Ovary (tissue), 7 donors: ENCODE measurements at regions not wholly inside any gene's neighbourhood (a gene's known extent, or its start where the extent isn't known, plus 50 kb on each side); places are given as distances from the start of the nearest gene placed in this dataset.

Experiments
- DNase-seq, 5 donors: peaks; one replicate each; pipeline ENCODE4 v3.0.0-alpha.2; 2019 to 2020
- H3K27ac ChIP-seq, 2 donors: fragments of 200-600 bp; one replicate each; pipeline versions ENCODE4 v1.5.1 to v1.8.0; 2019 to 2022
- H3K27me3 ChIP-seq: fragments of 200-600 bp; one replicate; pipeline ENCODE4 v1.8.0; 2022
- H3K36me3 ChIP-seq: fragments of 200-600 bp; sonication (generic); one replicate; pipeline ENCODE4 v1.5.1; 2019
- H3K4me1 ChIP-seq: one replicate; pipeline ENCODE4 v1.8.1; 2013; ENCODE audit warnings: mild to moderate bottlenecking, moderate library complexity; ENCODE audit not compliant: insufficient read depth
- H3K4me3 ChIP-seq: fragments of 200-600 bp; sonication (generic); one replicate; pipeline ENCODE4 v1.5.1; 2017
- H3K9me3 ChIP-seq, 2 donors: fragments of 200-600 bp in 1 of 2; sonication (generic) in 1 of 2; one replicate each; pipeline versions ENCODE4 v1.5.1 to v1.8.1; 2013 to 2019; ENCODE audit warnings: mild to moderate bottlenecking in 1 of 2, moderate library complexity in 1 of 2
- EP300 ChIP-seq: sonication (generic); formaldehyde crosslinking; IDR thresholded peaks from one replicate; pipeline ENCODE4 v1.6.1; 2017; ENCODE audit warnings: antibody characterized with exemption
- POLR2A ChIP-seq: fragments of 450-650 bp; IDR thresholded peaks from one replicate; pipeline ENCODE4 v1.6.1; 2017; ENCODE audit warnings: antibody characterized with exemption, mild to moderate bottlenecking, moderate library complexity
- WGBS, 3 donors: extraction: QIAGEN DNeasy Blood & Tissue Kit in 1 of 3; methylation state at CpG; one replicate each; pipeline versions ENCODE4 v1.1.5 to v1.1.7; 2013 to 2017; 5-methylcytosine and 5-hydroxymethylcytosine counted together
- intact Hi-C, 4 donors: fragments of 100-400 bp; cut with DNase I; formaldehyde crosslinking; loops; one replicate each; pipeline versions ENCODE4 v1.11.0 to v1.15.1; 2022 to 2023
- TF ChIP-seq, protein P1 (sequence below), 3 donors: fragments of 450-650 bp in 2 of 3; fragments of 200-600 bp in 1 of 3; IDR thresholded peaks; one replicate each; pipeline versions ENCODE4 v1.5.1 to v1.8.0; 2016 to 2022; ENCODE audit warnings: antibody characterized with exemption in 3 of 3, mild to moderate bottlenecking in 1 of 3
- donor health status: DM: no; HTN: no; CAD: no; lungs with moderate emphysema.
- donor health status: DM: no; HTN: no; CAD: no.
- donor health status: Bipolar disorder and iron deficiency.
- donor health status: DM: no; HTN: no; CAD: no.
- donor health status: DM: yes; HTN: yes; CAD: no.

- H3K4me3 ChIP-seq: no peak overlapping the region
- H3K27ac ChIP-seq: peak overlapping the region in 1 of 2 donors; percentile 36
- intact Hi-C loops: loop anchor here in 1 of 4 donors (10.0 kb wide), 1 partner anchor 696 kb away; the partner anchor contains the start of gene CITED2
- WGBS, 3 donors: 3 to 11% (median 9%) methylated on average over 3 of the region's 3 CpGs
- no peak for TF ChIP-seq EP300
- H3K36me3 ChIP-seq: no peaks in the 10 kb centered on the region
- H3K4me1 ChIP-seq: peaks cover 8% of the 10 kb centered on the region
- DNase-seq: no peak
- no peaks in the 10 kb centered on the region for H3K27me3 ChIP-seq
- no peaks in the 10 kb centered on the region for H3K9me3 ChIP-seq
These were observed 696.5 kb upstream of the CITED2 start for GRCh38 chr6:140070846-140071473.

DNA sequence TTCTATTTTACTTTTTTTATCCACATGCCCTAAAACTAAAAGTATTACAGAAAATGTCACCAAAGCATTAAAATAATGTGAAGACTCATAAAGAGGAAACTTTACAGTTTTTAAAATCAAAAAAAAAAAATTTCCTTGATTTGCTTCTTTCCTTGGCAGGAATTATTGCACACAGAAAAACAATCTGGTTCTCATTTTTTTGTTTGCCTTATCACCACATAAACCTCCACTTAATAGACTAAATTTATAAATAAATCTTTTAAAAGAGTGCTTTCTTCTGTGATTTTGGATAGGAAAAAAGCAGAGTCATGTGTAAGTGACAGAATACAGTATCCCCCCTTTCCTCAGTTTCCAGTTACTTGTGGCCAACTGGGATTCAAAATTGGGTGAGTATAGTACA lies 695.1 kb upstream of the CITED2 start:
- H3K27ac ChIP-seq: peak overlapping the region in 1 of 2 donors; percentile 36
- no peaks in the 10 kb centered on the region for H3K9me3 ChIP-seq
- TF ChIP-seq EP300 (no peak), POLR2A (no peak)
- TF ChIP-seq, protein P1, sequence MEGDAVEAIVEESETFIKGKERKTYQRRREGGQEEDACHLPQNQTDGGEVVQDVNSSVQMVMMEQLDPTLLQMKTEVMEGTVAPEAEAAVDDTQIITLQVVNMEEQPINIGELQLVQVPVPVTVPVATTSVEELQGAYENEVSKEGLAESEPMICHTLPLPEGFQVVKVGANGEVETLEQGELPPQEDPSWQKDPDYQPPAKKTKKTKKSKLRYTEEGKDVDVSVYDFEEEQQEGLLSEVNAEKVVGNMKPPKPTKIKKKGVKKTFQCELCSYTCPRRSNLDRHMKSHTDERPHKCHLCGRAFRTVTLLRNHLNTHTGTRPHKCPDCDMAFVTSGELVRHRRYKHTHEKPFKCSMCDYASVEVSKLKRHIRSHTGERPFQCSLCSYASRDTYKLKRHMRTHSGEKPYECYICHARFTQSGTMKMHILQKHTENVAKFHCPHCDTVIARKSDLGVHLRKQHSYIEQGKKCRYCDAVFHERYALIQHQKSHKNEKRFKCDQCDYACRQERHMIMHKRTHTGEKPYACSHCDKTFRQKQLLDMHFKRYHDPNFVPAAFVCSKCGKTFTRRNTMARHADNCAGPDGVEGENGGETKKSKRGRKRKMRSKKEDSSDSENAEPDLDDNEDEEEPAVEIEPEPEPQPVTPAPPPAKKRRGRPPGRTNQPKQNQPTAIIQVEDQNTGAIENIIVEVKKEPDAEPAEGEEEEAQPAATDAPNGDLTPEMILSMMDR (IDR thresholded peaks at IDR 0.05): no peak
- DNase-seq: no peak
- H3K36me3 ChIP-seq: no peaks in the 10 kb centered on the region
- no peak overlapping the region for H3K4me3 ChIP-seq
- peaks cover 8% of the 10 kb centered on the region for H3K4me1 ChIP-seq
- intact Hi-C loops: loop anchor here in 1 of 4 donors (10.0 kb wide), 1 partner anchor 695 kb away; the partner anchor contains the start of gene CITED2
- H3K27me3 ChIP-seq: no peaks in the 10 kb centered on the region

DNA sequence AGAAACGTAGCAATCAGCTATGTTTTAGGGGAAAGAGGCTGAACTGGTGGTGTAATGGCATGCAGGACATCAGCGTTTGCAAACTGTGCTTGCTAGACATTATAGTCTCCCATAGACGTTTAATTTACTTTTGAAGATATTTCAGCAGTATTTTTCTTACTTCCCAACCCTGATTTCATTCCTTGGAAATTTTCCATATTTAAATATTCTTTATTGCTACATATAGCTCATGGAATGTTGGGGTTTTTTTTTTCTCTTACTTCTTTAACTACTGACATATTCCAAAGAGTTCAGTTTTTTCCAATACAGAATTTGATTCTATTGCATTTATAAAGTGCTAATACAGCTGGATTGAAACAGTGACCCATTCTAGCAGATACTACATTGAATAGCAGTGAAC lies 694.4 kb upstream of the CITED2 start:
- Histone ChIP-seq H3K4me1 (peaks cover 11% of the 10 kb centered on the region), H3K36me3 (no peaks in the 10 kb centered on the region), H3K9me3 (no peaks in the 10 kb centered on the region), H3K27me3 (no peaks in the 10 kb centered on the region), H3K27ac (no peak overlapping the region), H3K4me3 (no peak overlapping the region)
- 87 to 89% (median 89%) methylated on average over 3 of the region's 3 CpGs for WGBS, 3 donors
- TF ChIP-seq, protein P1 (IDR thresholded peaks at IDR 0.05): no peak
- TF ChIP-seq EP300 (no peak), POLR2A (no peak)
- DNase-seq: no peak
- intact Hi-C loops: loop anchor here in 1 of 4 donors (10.0 kb wide), 1 partner anchor 694 kb away; the partner anchor contains the start of gene CITED2

DNA sequence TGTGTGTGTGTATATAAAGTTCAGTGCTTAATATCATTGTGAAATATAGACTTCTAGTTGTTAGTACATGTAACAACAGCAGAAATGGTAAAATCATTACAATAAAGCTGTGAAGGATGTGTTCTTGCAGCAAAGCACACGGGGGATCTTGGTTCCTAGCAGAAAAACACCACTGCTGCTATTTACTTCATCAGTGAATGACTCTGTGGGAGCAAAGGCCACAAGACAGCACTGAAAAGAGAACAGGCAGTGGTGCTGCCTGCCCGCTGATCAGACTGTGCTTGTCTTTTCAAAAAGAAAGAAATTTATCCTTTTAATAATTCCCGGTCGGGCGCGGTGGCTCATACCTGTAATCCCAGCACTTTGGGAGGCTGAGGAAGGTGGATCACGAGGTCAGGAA lies 689.9 kb upstream of the CITED2 start:
- WGBS, 3 donors: 77 to 86% (median 85%) methylated on average over 7 of the region's 7 CpGs
- H3K27me3 ChIP-seq: no peaks in the 10 kb centered on the region
- no peak overlapping the region for H3K27ac ChIP-seq
- intact Hi-C loops: loop anchor here in 1 of 4 donors (10.0 kb wide), 1 partner anchor 690 kb away; the partner anchor contains the start of gene CITED2
- peak in 3 of 5 donors; percentile 20 to 31 (median 22) for DNase-seq
- H3K36me3 ChIP-seq: no peaks in the 10 kb centered on the region
- H3K9me3 ChIP-seq: no peaks in the 10 kb centered on the region
- peaks cover 10% of the 10 kb centered on the region for H3K4me1 ChIP-seq
- TF ChIP-seq, protein P1 (IDR thresholded peaks at IDR 0.05): no peak
- TF ChIP-seq POLR2A (no peak), EP300 (no peak)
- H3K4me3 ChIP-seq: no peak overlapping the region

DNA sequence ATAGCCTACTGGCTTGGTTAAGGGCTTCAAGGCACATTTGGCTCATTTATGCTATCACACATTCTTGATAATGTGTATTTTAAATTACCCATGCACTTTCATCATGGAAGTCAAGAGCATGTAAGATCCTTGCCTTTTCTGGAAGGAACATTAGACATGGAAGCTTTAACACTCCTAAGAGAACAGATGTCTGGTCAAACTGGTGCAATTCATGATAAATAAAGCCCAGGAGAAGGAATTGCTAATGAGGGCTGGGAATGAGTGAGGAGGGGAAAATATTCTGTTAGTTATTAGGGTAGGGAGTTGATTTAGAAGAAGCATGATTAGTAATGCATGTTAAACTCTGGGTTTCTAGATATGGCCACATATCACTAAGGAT lies 688.6 kb upstream of the CITED2 start:
- Histone ChIP-seq H3K36me3 (no peaks in the 10 kb centered on the region), H3K27ac (peak overlapping the region in 1 of 2 donors; percentile 43), H3K4me3 (no peak overlapping the region), H3K27me3 (no peaks in the 10 kb centered on the region), H3K4me1 (peaks cover 10% of the 10 kb centered on the region), H3K9me3 (no peaks in the 10 kb centered on the region)
- DNase-seq: no peak
- intact Hi-C loops: loop anchor here in 1 of 4 donors (10.0 kb wide), 1 partner anchor 688 kb away; the partner anchor contains the start of gene CITED2
- TF ChIP-seq EP300 (no peak), POLR2A (no peak)
- TF ChIP-seq, protein P1 (IDR thresholded peaks at IDR 0.05): no peak
